ENCODE measurements at regions not wholly inside any gene's neighbourhood (a gene's known extent, or its start where the extent isn't known, plus 50 kb on each side); places are given as distances from the start of the nearest gene placed in this dataset.

- no peak for DNase-seq (ENCODE audit: low read depth in 2 of 2)
Measured at GRCh38 chr2:238654479-238655197, 193.2 kb upstream of the TWIST2 start.

DNA sequence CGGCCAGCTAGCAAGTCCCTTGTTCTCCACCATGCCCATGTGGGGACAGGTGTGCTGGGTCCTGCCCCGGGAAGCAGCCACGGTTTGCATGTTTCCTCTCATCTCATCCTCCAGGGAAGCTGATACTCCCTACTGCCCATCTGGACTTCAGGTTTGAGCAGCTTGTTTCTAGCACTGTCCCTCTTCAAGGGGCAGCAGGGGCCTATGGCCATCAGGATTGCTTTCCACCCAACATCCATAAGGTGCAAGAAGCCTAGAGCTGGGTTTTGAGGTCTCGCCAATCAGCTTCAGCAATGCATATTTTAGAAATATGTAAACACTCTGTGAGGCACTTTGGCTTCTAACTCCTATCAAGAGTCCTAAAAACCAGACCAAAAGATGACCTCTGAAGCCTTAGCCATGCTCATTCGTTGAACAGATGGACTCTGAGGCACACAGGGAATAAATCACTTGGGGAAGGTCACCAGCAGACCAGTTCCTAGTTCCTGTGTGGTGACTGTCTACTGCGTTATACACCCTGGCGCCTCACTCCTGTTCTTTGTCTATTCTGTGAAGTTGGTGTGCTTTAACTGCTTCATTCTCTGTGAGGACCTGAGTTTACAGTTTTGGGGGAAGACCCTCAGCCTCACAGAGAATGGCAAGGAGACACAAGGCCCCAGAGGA is 192.6 kb upstream of the TWIST2 start:
- DNase-seq (ENCODE audit: low read depth in 2 of 2) = no peak

GRCh38 chr2:238655974-238656722 is 191.7 kb upstream of the TWIST2 start:
- no peak for DNase-seq (ENCODE audit: low read depth in 2 of 2)

DNA sequence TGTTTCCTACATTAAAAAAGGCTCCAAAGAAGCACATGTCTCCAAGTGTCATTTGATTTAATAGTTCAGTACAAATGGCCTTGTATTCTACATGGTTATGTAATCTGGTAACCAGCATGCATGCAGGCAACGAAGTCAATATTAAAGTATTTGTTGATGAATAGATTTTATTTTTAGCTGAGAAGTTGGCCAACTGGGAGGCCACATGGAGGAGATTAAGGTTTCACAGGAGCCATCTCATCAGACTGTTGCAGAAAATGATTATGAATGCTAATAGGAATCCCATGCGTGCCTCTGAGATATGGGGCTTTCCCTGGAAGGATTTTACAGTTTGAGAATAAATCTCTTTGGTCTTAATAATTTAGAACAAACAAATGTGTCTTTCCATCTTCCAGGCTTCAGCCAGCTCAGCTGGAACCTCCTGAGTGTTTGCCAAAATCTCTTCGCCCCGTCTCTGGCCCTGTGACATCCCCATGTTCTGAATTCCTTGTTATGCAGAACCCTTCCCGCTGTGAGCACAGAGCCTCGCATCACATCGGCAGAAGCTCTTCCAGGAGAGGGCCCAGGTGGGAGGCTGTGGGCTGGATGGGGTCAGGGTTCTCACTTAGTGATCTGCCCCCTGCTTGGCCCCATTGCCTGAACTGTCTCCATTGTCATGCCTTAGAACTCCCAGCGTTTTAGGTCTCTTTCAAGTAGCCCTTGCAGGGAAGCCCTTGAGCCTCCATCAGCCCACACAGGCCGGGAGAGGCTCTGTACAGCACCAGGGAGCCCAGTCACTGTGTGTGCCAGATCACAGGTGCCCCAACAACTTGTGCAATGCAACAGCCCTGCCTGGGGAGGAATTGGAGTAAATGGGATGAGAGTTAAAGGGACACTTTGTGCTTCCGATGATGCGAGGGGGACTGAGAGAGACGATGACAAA is 190.5 kb upstream of the TWIST2 start:
- no peak for DNase-seq (ENCODE audit: low read depth in 2 of 2)

GRCh38 chr2:238658054-238658407 is 189.9 kb upstream of the TWIST2 start:
- no peak for DNase-seq (ENCODE audit: low read depth in 2 of 2)

DNA sequence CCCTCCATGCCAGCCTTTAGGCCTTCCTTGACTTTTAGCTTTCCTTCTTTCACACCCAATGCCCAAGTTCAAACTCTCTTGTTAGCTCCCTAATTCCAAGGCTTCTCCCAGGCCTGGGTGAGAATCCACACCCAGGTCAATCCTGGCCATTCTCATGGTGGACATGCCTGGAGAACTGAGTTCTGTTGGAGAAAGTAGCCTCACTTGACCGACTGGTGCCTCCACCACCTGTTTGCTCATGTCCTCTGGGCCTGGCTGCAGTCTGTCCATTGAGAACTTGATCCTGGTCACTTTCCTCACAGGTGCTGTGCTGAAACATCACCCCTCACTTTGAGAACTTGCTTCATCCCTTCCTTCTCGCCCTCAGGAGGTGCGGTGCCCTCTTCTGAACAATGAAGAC is 189.1 kb upstream of the TWIST2 start:
- DNase-seq (ENCODE audit: low read depth in 2 of 2) = no peak

GRCh38 chr2:238659231-238659630 is 188.7 kb upstream of the TWIST2 start:
- DNase-seq (ENCODE audit: low read depth in 2 of 2) = no peak

- no peak for DNase-seq (ENCODE audit: low read depth in 2 of 2)
Measured at GRCh38 chr2:238663586-238663985, 184.3 kb upstream of the TWIST2 start.

DNA sequence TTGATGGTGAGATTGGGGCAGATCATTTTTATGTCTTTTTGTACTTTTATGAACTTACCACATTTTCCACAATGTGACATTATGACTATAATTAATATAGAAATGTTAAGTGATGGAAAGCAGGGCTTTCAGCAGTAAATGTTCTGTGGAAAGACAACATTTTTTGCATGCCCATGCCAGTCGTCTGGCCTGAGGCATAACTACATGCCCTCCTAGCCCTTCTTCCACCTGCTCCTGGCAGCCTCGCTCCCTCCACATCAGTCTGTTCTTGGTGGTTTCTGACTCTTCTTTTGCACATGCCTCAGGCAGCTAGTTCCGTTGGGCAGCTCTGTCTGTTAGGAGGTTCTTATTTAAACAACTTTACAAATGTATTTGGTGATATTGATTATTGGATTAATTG is 182.0 kb upstream of the TWIST2 start:
- DNase-seq (ENCODE audit: low read depth in 2 of 2) = no peak

DNA sequence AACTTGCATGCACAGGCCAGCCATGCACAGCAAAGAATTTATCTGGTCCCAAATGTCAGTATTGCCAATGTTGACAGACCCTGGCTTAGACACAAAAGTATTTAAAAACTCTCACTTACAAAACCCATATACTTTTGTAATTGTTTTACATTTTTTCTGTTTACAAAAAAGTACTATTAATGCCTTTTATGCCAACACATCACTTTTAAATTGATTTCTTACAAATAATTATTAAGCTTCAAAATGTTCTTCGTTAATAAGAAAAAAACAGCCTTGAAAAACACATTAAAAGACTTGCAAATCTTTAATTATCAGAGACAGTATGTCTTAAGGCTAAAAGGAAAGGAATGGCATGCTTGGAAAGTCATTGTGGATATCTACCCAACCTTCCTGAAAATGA is 181.3 kb upstream of the TWIST2 start:
- no peak for DNase-seq (ENCODE audit: low read depth in 2 of 2)

GRCh38 chr2:238667008-238667407 is 180.9 kb upstream of the TWIST2 start:
- DNase-seq (ENCODE audit: low read depth in 2 of 2) = no peak

DNA sequence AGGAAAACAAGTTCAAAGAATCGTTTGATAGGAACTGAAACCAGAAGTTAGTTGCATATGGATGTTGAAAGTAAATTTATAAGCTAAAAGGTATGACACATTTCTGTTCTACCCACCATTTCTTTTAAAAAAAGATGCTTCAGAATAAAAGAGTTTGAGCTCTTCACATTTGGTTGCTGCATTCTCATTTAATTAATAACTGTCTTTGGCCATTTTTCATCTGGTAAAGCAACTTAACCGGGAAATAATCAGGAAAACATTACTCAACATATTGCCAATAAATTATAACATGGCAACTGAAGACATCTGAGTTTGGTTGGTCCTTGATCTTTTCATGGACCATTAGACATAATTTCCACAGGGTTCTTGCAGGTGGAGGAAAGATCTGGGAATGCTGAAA is 180.2 kb upstream of the TWIST2 start:
- no peak for DNase-seq (ENCODE audit: low read depth in 2 of 2)

- no peak for DNase-seq (ENCODE audit: low read depth in 2 of 2)
Measured at GRCh38 chr2:238668426-238668825, 179.5 kb upstream of the TWIST2 start.

DNA sequence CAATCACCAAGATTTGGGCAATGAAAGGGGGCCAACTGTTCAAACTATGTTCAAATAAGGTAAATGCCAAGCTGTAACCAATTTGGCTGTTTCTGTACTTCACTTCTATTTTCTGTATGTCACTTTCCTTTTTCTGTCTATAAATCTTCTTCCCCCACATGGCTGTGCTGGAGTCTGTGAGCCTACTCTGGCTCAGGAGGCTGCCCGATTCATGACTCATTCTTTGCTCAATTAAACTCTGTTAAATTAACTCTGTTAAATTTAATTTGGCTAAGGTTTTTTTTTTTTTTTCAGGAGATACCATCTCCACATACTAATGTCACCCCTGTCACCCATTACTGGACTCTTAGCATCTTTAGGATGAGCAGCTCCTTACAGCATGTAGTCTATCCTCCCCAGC is 178.8 kb upstream of the TWIST2 start:
- no peak for DNase-seq (ENCODE audit: low read depth in 2 of 2)

- DNase-seq (ENCODE audit: low read depth in 2 of 2) = no peak
Measured at GRCh38 chr2:238669581-238670080, 178.3 kb upstream of the TWIST2 start.

GRCh38 chr2:238670111-238670585 is 177.7 kb upstream of the TWIST2 start:
- DNase-seq (ENCODE audit: low read depth in 2 of 2) = no peak

- no peak for DNase-seq (ENCODE audit: low read depth in 2 of 2)
Measured at GRCh38 chr2:238682536-238682935, 165.3 kb upstream of the TWIST2 start.

DNA sequence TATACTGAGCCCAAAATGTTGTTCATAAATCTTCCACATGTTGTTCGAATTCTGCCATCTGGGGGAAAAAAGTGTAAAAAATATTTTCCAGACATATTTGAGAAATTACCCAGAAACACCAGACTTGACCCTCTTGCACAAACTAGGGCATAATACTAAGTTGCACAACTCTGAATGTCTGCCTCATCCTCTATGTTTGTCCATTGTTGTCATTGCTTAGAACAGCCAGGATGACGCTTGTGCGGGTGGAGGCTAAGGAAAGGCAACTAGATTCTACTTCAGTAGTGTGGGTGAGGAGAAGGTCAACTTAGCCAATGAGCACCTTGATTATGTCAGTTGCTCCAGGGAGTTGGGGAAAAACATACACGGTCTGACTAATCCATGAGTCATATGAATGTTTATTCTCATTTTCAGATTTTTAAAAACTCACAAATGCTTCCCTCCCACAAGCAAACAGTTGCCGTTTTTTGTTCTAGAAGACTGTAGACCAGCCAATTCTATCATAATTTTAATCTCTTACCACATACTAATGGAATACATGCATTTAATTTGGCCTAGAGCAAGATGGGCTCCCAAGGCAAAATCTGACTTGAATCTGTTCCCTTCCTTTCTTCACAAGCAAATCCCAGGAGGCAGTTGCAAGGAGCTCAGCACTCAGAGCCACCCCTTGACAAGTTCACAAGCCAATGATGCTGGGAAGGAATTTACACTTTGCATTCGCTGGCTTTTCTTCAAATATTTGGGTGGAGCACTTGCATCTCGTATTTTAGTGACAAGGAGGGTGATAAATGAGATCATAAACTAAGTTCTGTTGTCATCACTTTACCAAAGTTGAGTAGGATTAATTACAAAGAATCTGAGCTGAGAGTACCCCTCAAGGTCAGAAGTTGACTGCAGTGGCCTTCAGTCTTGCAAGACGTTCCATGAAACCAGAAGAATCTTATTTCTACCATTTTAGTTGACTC is 163.2 kb upstream of the TWIST2 start:
- no peak for DNase-seq (ENCODE audit: low read depth in 2 of 2)

DNA sequence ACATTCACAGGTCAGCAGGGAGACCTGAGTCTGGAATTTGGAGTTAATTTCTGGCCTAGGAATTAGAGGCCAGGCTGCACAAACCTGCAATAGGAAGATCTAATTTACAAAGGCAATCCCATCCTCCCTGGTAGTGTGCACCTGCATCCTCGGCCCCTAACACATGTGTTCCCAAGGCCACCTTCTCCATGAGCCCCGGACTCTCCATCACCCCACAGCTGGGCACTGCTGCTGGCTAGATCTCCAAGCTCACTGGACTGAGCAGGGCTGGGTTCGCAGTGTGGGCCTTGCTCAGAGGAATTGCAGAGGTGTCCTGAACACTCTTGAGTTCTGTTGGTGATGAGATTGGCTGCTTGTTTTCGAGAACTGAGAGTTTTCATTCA is 162.6 kb upstream of the TWIST2 start:
- DNase-seq (ENCODE audit: low read depth in 2 of 2) = no peak

- no peak for DNase-seq (ENCODE audit: low read depth in 2 of 2)
Measured at GRCh38 chr2:238685713-238686112, 162.2 kb upstream of the TWIST2 start.

Data from stimulated activated CD4-positive, alpha-beta T cell treated with anti-CD3 and anti-CD28 coated beads, Interleukin-1b, Interleukin-23, amount 100 ng/mL, for 1 hour (primary cell).